Cerebellar cortex (tissue), 1 donor: ENCODE measurements at regions not wholly inside any gene's neighbourhood (a gene's known extent, or its start where the extent isn't known, plus 50 kb on each side); places are given as distances from the start of the nearest gene placed in this dataset.
"Not testable (repeated sequence)": the region's sequence is repeated elsewhere in the genome, so short reads cannot be mapped to it uniquely, and the experiment has no call there.

ENCODE experiments used
- DNase-seq: peaks from one replicate; pipeline ENCODE4 v3.0.0-alpha.2; 2015; ENCODE audit warnings: low spot score

DNA sequence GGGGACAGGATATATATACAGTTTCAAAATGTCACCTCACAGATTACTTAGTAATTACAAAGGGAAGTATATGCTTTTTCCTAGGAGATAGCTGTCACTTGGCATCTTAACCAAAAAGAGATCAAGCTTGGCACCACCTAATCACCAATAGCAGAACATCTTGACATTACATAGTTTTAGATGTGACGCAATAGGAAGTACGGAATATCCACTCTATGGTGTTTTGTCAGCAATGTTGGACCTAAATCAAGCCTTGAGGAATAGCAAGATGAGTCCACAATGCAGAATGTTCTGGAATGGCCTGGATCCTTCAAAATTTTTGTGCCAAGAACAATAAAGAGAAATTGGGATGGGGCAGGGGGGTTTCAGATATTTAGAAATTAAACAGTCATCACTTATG lies 1488.2 kb downstream of the FSTL5 start:
- no peak for DNase-seq

DNA sequence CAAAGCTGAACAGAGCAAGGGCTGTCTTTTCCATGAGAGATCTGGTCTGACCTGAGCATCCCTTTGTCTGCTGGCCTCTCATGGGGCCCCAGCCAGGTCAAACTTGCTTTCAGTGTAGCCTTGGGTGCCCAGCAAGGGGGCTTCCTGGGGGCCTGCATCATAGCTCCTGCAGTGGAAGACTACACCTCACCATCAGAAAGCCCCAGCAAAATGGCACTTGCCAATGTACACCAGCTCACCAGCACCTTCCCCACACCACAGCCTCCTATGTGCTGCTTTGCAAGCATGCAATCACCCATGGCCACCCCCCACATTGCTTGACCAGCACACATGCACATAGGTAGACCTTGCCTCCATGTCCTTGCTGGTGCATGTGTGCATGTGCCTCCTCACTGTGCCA lies 1478.1 kb downstream of the FSTL5 start:
- no peak for DNase-seq

DNA sequence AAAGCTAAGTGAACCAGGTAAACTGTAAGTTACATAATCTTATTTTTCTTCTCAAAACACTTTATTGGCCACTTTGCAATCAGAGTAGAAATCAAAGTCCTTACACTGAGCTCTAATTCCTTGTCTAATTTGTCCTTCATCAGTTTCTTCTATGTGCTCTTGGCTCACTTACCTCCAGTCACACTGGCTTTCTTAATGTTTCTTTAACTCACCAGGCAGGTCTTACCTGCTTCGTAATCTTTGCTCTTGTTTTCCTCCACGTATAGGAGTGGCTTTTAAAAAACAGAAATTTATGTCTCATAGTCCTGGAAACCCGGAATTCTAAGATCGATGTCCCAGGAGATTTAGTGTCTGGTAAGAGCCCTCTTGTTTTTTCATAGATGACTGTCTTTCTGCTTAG lies 1462.1 kb downstream of the FSTL5 start:
- no peak for DNase-seq

DNA sequence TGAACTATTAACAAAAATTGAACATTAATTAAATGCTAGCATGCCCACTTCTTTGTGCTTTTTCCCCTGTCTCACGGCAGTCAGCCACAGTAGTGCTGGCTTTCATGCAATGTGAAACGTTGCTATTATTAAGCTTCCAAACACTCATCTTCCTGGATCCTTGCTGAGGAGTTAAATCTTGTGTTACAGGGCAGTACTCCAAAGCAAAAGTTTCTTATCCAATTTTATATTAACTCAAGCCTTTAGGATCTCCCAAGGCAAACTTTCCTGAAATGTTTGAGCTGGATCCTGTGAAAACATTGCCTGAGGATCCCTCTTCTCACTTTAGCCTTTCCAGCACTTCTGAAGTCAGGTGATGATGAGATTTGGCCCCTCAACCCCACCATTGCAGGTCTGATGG lies 1454.8 kb downstream of the FSTL5 start:
- DNase-seq, result no peak

DNA sequence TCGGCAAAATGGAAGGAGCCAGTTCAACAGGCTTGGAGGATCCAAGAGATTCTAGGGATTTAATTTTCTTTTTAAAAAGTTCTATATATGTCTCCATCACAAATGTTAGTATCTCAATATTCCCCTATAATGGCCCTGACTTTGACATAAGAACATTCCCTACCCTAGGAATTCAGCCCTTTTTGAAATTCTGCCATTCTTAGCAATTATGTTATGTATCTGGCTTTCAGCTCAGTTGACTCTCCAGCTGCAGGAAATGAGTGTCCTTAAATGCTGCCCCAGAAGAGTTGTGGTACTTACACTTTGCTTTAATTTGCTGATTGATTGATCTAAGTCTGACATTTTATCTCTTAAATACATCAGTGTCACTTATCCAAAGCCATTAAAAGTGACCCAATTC lies 1454.3 kb downstream of the FSTL5 start:
- DNase-seq, result no peak

DNA sequence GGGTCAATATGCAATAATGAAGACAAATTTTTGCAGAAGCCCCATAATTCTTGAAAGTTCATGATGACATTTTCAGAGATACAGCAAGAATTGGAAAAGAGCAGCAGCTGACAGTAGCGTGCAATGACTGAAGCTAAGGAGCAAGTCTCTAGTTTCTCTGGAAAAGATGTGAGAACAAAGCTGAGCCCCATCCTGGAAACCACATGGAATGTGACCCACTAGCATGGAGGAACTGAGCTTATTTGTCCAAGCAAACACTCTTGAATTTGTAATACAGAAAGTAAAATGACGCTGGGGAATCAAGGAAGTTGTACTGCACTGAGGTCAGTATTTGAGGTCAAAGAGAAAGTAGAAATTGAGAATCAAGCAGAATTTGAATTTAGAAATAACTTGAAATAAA lies 1447.2 kb downstream of the FSTL5 start:
- no peak for DNase-seq

DNA sequence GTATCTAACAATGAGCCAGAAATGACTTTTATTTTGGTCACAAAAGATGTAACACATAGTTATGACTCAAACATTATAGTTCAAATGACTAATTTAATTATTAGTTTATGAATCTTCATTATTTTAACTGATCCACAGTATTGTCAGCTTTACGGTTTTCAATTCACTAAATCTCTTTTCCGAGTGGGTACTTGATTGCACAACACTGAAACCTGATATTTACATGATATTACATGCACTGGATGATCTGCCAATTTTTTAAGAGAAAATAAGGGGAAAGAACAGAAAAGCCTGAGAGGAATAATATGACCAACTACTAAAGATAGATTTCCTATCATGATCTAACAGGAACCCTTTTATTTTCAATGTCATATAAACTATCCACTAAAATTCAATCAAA lies 1446.0 kb downstream of the FSTL5 start:
- DNase-seq, result no peak

DNA sequence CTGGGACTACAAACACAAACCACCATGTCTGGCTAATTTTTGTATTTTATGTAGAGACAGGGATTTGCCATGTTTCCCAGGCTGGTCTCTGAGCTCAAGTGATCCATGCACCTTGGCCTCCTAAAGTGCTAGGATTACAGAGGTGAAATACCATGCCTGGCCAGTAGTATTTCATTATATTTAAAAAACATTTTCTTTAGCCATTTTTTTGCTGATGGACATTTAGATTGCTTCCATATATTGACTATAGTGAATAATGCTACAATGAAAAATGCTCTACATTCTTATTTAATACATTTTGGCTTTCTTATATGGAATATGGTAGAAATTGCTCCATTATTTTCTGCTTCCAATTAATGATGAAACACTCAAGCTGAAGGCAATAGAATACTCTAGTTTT lies 1439.7 kb downstream of the FSTL5 start:
- DNase-seq, result no peak

DNA sequence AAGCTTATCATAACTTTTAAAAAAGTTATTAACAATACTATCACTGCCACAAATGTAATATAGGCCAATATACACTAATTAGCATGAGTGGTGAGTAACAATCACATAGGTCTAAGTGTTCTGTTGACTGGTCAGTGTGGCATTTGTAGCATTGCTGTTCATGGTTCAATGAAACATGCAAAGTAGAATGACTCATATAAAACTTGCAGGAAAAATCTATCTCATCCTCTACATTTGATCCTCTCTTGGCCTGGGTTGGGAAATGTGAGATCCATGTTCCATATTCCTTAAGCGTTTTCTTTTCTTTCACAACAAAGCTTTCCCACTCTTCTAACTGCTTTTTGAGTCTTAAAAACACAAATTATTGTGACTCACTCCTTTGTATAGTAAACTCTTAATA lies 1418.7 kb downstream of the FSTL5 start:
- DNase-seq, result no peak

DNA sequence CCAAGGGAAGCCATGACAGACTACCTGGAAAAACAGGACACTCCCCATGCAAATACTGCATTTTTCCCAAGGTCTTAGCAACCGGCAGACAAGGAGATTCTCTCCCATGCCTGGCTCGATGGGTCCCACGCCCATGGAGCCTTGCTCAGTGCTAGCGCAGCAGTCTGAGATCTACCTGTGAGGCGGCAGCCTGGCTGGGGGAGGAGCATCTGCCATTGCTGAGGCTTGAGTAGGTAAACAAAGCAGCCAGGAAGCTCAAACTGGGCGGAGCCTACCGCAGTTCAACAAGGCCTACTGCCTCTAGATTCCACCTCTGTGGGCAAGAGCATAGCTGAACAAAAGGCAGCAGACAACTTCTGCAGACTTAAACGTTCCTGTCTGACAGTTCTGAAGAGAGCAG lies 1417.2 kb downstream of the FSTL5 start:
- DNase-seq, result not testable (repeated sequence)

DNA sequence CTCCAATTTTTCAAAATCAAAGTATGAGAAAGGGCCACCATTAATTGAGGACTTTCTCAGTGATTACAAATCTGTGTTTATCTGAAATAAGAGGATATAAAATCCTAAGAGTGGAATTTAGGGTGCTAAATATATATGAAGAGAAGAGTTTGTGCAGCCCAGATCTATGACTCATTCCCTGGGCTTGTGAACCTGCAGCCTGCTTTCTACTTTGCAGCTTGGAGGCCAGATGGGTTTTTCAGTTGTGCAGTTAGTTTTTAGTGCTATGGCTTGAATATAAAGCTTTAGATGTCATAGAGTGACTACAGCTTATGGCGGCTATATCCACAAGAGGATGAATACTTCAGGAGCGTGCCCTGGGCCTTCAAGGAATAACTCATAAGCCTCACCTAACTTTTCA lies 1391.1 kb downstream of the FSTL5 start:
- DNase-seq, result no peak

DNA sequence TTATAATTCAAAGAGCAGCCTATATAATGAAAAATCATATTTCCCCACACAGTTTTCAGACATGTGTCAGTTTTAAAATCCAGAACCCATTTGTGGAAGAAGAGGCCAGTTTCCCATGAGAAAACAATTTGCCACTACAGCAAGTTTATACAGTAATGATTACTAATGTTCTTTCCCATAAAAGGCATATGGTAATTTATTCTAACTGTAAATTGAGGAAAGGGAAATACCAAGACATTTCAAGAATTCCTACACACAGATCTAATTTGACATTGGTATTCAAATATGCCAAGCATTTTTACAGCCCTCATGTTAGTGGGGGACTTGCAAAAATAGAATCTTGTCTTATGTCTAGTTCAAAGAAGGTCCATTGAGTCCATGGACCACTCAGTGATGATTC lies 1368.6 kb downstream of the FSTL5 start:
- DNase-seq, result no peak

DNA sequence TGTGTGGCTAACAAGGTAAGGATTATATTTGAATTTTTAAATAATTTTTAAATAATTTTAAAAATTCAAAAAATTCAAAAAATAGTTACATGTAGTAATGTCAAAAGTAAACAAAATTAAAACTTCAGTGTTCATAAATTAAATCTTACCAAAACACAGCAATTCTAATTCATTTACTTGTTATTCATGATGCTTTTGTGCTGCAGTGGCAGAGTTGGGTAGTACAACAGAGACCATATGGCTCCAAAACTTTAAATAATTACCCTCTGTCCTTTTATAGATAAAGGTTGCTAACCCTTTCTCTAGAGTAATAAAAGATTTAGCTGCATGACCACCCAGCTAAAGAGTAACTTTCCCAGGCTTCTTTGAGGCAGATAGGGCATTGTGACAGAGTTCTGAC lies 1355.6 kb downstream of the FSTL5 start:
- DNase-seq, result no peak

DNA sequence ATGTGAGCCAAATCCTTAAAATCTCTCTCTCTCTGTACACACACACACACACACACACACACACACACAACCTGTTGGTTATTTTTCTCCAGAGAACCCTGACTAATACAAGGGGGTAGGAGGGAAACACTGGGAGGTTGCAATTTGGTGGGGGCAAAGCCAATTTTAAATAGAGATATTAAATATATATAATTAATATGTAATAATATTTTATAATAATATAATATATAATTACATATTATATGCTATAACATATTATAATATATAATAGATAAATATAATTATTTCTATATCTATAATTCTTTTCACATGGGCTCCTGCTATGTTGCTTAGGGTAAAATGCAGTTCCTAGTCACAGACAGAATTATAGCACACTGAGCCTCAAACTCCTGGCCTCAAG lies 1354.2 kb downstream of the FSTL5 start:
- no peak for DNase-seq

DNA sequence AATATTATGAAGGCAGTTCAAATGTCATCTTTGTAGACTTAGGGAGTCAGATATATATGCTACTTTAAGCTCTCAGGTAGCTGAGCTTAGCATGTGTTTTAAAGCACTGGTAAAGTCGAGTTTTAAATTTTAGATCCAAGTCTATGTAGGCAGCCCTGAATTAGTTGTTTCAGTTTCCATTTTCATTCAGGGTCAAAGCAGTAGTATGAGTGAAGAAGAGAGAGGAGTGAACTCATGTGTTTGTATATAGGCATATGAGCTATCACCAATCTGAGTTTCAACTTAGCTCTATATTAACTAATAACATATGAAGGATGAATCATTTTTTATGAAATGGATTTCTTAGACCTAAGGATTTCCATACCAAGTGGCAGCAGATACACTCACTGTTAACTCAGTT lies 1353.4 kb downstream of the FSTL5 start:
- DNase-seq, result no peak

DNA sequence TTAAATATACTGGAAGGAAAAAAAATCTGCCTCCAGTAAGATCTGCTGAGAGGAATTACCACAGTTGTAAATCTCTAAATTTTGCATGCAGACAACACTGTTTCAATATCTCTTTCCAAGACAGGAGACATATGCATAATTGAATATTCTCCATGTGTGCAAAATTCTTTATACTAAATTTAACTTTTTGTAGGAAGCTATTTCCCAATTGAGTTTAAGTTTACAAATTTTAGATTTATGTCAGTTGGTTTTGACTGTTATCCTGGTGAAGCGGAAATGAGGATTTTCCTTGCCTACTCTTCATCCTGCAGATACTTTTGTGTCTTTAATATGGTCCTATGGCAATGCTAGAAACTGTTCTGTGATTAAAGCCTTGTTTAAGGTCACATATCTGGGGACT lies 1352.9 kb downstream of the FSTL5 start:
- no peak for DNase-seq

DNA sequence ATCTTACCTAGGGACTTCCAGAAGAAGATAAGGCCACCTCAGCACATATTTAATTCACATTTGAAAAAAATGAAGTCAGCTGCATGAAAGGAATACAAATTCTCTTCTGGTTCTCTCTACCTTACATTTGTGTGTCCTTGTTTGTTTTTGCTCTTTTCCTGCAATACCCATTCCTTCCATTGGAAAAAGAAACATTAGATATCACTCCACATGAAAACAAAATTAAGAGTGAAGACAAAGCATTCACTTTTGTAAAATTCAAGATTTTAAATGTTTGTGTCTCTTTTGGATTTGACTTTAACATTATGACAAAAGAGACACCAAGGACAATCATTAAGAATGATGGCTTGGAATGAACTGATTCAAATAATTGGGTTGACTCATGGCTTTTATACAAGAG lies 1351.8 kb downstream of the FSTL5 start:
- no peak for DNase-seq

DNA sequence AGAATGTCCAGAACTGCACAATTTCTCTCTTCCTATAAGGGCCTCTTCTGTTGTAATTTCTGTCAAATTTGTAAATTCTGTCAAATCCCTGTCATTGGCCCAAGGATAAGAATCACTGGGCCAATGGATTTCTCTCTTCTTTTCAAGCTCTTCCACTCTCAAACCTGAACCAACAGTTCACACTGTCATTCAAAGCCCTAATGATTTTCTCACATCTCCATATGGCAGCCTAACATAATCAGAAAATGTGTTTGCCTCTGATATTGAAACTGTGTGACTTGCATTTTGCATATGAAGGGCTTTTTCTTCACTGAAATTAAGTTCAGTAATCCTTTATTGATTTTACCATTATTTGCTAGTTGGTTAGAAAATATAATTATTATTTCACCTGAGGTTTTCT lies 1349.1 kb downstream of the FSTL5 start:
- DNase-seq, result no peak

DNA sequence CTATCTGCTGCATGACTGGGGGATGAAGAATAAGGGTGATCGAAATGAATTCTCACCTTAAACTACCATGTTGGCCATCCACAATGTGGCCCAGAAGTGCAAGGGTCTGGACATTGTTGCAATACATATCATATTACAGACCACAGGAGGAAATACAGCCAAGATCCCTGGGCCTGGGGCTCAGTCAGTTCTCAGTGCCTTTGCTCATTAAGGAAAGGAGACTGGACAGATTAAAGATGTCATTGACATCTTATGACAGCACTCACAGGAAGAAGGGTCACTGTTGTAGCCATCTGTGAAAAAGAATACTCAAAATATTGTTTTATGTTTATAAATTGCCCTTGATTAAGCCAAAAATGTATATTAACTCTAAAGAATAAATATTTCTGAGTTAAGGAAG lies 1345.2 kb downstream of the FSTL5 start:
- no peak for DNase-seq

DNA sequence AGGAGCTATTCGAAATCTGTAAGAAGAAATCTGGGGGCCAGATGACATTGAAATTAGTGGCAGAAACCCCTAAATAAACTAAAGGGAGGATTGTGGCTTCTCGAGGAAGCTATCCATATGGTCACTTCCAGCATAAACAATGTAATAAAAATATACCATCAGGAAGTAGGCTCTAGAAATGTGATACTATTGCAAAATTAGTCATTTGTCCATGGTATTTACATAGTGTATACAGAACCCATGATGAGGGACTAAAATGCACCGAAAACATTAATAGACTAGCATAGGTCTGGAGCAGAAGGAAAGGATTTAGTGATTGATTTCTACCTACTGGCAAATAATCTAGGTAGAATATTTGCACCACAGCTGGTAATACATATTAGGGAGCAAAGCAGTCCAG lies 1344.0 kb downstream of the FSTL5 start:
- no peak for DNase-seq

DNA sequence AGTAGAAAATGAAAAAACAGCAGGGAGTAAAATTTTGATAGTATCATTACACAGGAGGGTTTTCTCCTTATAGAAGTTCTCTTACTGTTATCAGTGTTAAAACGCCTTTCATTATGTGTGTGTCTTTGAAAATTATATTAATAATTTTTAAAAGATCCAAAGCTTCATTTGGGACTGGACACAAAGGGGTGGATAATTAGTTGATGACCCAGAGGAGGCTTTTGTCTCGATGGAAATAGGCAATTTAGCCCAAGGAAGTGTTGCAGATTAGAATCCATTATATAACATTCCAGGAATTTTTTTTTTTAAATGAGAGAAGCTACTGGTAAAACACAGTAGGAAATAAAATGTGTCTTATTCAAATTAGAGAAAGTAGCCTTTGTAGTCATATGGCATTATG lies 1339.3 kb downstream of the FSTL5 start:
- no peak for DNase-seq

DNA sequence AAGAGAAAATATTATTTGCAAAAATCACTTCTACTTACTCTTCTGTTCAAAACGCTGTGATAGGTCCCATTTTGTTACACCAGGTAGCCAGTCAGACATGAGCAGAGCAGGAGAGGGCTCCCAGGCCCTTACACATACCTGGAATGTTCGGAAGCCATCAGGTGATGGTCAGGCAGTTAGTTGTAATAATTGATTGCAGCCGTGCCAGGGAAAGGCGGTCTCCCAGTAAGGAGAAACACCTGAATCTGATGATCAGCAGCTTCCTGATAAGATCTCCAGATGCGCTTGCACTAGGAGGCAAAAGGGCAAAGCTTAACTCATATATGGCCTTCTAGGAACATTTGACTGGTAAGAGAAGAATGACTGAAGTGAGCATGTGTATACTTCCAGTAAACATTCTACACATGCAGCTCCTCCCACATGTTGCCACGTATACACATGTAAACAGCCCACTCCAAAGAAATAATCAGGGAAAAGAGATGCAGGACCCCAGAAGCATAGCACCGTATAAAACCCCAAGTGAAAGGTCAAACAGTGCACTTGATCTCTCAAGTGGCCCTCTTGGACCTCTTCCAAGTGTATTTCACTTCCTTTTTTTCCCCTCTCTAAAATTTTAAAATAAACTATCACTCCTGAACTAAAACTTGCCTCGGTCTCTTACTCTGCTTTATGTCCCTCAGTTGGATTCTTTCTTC lies 1338.0 kb downstream of the FSTL5 start:
- DNase-seq, result no peak

DNA sequence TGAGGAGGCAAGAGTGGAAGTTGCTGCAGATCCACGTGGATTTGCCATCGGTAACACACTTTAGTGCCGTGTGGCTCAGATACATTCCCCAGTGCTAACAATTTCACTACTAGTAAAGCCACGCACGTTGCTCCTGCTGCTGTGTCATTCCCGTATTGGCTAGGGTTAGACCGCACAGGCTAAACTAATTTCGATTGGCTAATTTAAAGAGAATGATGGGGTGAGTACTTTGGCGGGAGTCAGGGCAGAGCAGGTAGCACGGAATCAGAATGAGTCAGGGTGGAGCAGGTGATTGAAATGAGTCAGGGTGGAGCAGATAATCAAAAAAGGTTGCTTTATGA lies 1337.5 kb downstream of the FSTL5 start:
- DNase-seq, result no peak

DNA sequence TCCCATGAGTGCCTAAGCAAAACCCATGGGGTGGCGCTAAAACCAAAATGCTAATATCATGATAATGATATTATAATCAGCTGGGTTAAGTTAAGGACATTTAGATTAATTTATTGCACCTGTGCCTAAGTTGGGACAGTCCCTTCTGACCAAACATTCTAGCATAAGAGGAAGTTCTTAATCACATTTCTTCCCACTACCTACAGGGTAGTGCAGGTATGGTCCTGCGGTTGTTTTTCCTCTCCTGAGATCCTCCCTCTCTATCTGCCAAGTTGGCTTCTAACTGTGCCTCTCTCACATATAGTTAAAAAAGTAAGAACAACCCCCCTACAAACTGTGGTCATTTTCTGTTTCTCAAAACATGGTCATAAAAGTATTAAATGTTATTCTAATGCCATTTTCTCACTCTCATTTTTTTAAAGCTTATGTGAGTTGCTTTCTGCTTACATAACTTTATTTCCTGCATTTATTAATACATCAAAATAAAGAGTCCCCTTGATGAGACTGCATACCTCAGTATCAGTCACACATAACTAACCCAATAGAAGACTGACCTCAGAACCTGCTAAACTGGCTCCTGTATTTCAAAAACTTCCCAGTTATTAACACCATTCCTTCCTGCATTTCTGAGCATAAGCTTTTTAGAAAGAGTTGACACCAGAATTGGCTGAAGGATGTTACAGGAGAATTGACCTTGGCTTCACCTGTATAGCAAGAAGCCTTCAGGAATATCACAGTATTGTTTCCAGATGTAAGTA lies 1332.5 kb downstream of the FSTL5 start:
- no peak for DNase-seq
